AG08396 (cell line): ENCODE measurements at regions not wholly inside any gene's neighbourhood (a gene's known extent, or its start where the extent isn't known, plus 50 kb on each side); places are given as distances from the start of the nearest gene placed in this dataset.
"Not testable (repeated sequence)": the region's sequence is repeated elsewhere in the genome, so short reads cannot be mapped to it uniquely, and the experiment has no call there.

ENCODE experiments used
- DNase-seq: peaks from one replicate; pipeline ENCODE4 v3.0.0; 2012; ENCODE audit warnings: low spot score, mixed read lengths

- no peak for DNase-seq
Observed at GRCh38 chr18:37836071-37836970, 270.7 kb upstream of the CELF4 start.

GRCh38 chr18:37832010-37832695, 266.6 kb upstream of the CELF4 start:
- not testable (repeated sequence) for DNase-seq

GRCh38 chr18:37812961-37813360, 247.4 kb upstream of the CELF4 start:
- no peak for DNase-seq

GRCh38 chr18:37805773-37806404, 240.3 kb upstream of the CELF4 start:
- DNase-seq: no peak

GRCh38 chr18:37796823-37797349, 231.3 kb upstream of the CELF4 start:
- no peak for DNase-seq

GRCh38 chr18:37787452-37787851, 221.9 kb upstream of the CELF4 start:
- DNase-seq: no peak

GRCh38 chr18:37783771-37784170, 218.2 kb upstream of the CELF4 start:
- DNase-seq: no peak

GRCh38 chr18:37779220-37779619, 213.6 kb upstream of the CELF4 start:
- DNase-seq: no peak

- peak; percentile 26 for DNase-seq
Observed at GRCh38 chr18:37778417-37779165, 213.0 kb upstream of the CELF4 start.

- DNase-seq: no peak
Observed at GRCh38 chr18:37769826-37770225, 204.2 kb upstream of the CELF4 start.

GRCh38 chr18:37764541-37765288, 199.1 kb upstream of the CELF4 start:
- DNase-seq: no peak

- no peak for DNase-seq
Observed at GRCh38 chr18:37762076-37762621, 196.6 kb upstream of the CELF4 start.

GRCh38 chr18:37754141-37754540, 188.5 kb upstream of the CELF4 start:
- DNase-seq: no peak

- DNase-seq: no peak
Observed at GRCh38 chr18:37742436-37742835, 176.8 kb upstream of the CELF4 start.

- DNase-seq: no peak
Observed at GRCh38 chr18:37741032-37741623, 175.5 kb upstream of the CELF4 start.

- DNase-seq: no peak
Observed at GRCh38 chr18:37734406-37734805, 168.8 kb upstream of the CELF4 start.

GRCh38 chr18:37729716-37730115, 164.1 kb upstream of the CELF4 start:
- no peak for DNase-seq

- DNase-seq: no peak
Observed at GRCh38 chr18:37724206-37724605, 158.6 kb upstream of the CELF4 start.

- DNase-seq: no peak
Observed at GRCh38 chr18:37721544-37722522, 156.2 kb upstream of the CELF4 start.
